ENCODE measurements at regions not wholly inside any gene's neighbourhood (a gene's known extent, or its start where the extent isn't known, plus 50 kb on each side); places are given as distances from the start of the nearest gene placed in this dataset.

DNA sequence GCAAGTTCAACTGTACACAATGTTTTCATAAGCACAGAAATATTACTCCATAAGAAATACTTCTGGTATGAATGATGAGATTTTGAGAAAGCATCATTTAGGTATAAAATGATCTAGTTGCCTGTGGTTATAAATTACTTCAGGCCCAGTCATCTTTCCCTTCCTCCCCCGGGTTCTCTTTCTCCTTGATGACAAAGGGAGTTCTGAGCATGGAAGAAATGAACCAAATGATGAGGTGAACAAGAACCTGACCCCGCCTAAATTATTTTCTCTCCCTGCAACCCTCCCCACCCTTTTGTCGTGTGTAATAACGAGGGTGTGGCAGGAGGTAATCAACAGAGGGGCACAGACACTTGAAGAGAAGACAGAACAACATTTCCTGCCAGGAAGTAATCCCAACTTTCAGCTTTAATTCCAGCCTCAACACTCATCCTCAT, 319.6 kb upstream of the SP8 start:
- CTCF ChIA-PET = no interaction called here
- Histone ChIP-seq H3K36me3 (ENCODE audit: low read depth, low read length) (no peaks in the 10 kb centered on the region), H3F3A (ENCODE audit: low read length, unreplicated experiment) (no peaks in the 10 kb centered on the region), H3K4me3 (ENCODE audit: low read length) (no peak overlapping the region), H3K4me1 (ENCODE audit: insufficient read depth, low read length) (peaks cover 9% of the 10 kb centered on the region; the same call in 1 of the 2 replicates), H4K20me1 (ENCODE audit: low read length) (no peaks in the 10 kb centered on the region), H3K27me3 (ENCODE audit: low read length) (no peaks in the 10 kb centered on the region), H3K9me2 (replicated peaks; ENCODE audit: low read length) (no peaks in the 10 kb centered on the region), H2AFZ (ENCODE audit: low read length) (no peak overlapping the region), H3K27ac (ENCODE audit: low read length) (peak overlapping the region; percentile 45), H3K9ac (ENCODE audit: low read length) (no peak overlapping the region), H3K79me2 (ENCODE audit: low read length) (no peaks in the 10 kb centered on the region), H3K9me3 (ENCODE audit: low read length) (no peaks in the 10 kb centered on the region), H3K4me2 (ENCODE audit: low read length) (no peak overlapping the region)
- TF ChIP-seq EZH2 (IDR thresholded peaks at IDR 0.05; ENCODE audit: low read length, unreplicated experiment) (no peak), EZH2phosphoT487 (IDR thresholded peaks at IDR 0.05; ENCODE audit: borderline replicate concordance, low read length) (no peak), CTCF (conservative IDR thresholded peaks at IDR 0.05; ENCODE audit: low read depth, low read length) (no peak)
- BruUV-seq (replicated peaks) = no TSS peak
- POLR2A ChIA-PET (ENCODE audit: unreplicated experiment) = no interaction called here
- DNase-seq (peak; percentile 60), ATAC-seq (no peak)
- intact Hi-C loops (cut with micrococcal nuclease) = no loop called here

DNA sequence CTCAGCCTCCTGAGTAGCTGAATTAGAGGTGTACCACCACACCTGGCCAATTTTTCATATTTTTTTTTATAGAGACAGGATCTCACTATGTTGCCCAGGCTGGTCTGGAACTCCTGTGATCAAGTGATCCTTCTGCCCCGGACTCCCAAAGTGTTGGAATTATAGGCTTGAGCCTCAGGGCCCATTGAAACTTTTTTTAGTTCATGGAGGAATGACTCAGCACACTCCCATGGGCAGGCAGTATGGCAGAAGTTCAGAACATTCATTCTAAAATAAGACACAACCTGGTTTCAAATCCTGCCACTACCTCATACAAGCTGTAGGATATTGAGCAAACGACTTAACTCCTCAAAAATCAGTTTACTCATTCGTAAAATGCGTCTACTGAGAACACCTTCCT, 320.4 kb upstream of the SP8 start:
- DNase-seq = no peak

More for the DNA sequence above, 320.4 kb upstream of the SP8 start:
- BruUV-seq (replicated peaks) = no TSS peak
- ChIA-PET POLR2A (ENCODE audit: unreplicated experiment) (no interaction called here), CTCF (no interaction called here)
- ATAC-seq = no peak
- intact Hi-C loops (cut with micrococcal nuclease) = no loop called here
- TF ChIP-seq EZH2 (IDR thresholded peaks at IDR 0.05; ENCODE audit: low read length, unreplicated experiment) (no peak), EZH2phosphoT487 (IDR thresholded peaks at IDR 0.05; ENCODE audit: borderline replicate concordance, low read length) (no peak), CTCF (conservative IDR thresholded peaks at IDR 0.05; ENCODE audit: low read depth, low read length) (no peak)
- Histone ChIP-seq H3K4me2 (ENCODE audit: low read length) (no peak overlapping the region), H4K20me1 (ENCODE audit: low read length) (no peaks in the 10 kb centered on the region), H3K36me3 (ENCODE audit: low read depth, low read length) (no peaks in the 10 kb centered on the region), H3F3A (ENCODE audit: low read length, unreplicated experiment) (no peaks in the 10 kb centered on the region), H2AFZ (ENCODE audit: low read length) (no peak overlapping the region), H3K27ac (ENCODE audit: low read length) (peak overlapping the region; percentile 45; the same call in 1 of the 2 replicates), H3K9ac (ENCODE audit: low read length) (no peak overlapping the region), H3K4me1 (ENCODE audit: insufficient read depth, low read length) (peaks cover 9% of the 10 kb centered on the region; the same call in 1 of the 2 replicates), H3K4me3 (ENCODE audit: low read length) (no peak overlapping the region), H3K79me2 (ENCODE audit: low read length) (no peaks in the 10 kb centered on the region), H3K9me2 (replicated peaks; ENCODE audit: low read length) (no peaks in the 10 kb centered on the region), H3K9me3 (ENCODE audit: low read length) (no peaks in the 10 kb centered on the region), H3K27me3 (ENCODE audit: low read length) (no peaks in the 10 kb centered on the region)
